HFFc6 (cell line): ENCODE measurements at regions not wholly inside any gene's neighbourhood (a gene's known extent, or its start where the extent isn't known, plus 50 kb on each side); places are given as distances from the start of the nearest gene placed in this dataset.

Experiments
- DNase-seq: peaks from one replicate; pipeline ENCODE4 v3.0.0-alpha.2; 2018
- H3K27ac Mint-ChIP-seq: 2 replicates; pipeline ENCODE4 v1.8.0; 2020; ENCODE audit warnings: mild to moderate bottlenecking, mixed read lengths
- H3K27me3 Mint-ChIP-seq: 2 replicates; pipeline ENCODE4 v1.8.0; 2021; ENCODE audit warnings: mild to moderate bottlenecking, moderate library complexity, mixed read lengths; ENCODE audit not compliant: insufficient read depth
- H3K36me3 Mint-ChIP-seq: 2 replicates; pipeline ENCODE4 v1.8.0; 2021; ENCODE audit warnings: low read depth, mixed read lengths
- H3K4me1 Mint-ChIP-seq: 2 replicates; pipeline ENCODE4 v1.8.0; 2020; ENCODE audit warnings: low read depth, mixed read lengths
- H3K4me3 Mint-ChIP-seq: 2 replicates; pipeline ENCODE4 v1.8.0; 2020; ENCODE audit warnings: mild to moderate bottlenecking, moderate library complexity, mixed read lengths
- H3K9me3 Mint-ChIP-seq: 2 replicates; pipeline ENCODE4 v1.8.0; 2020; ENCODE audit warnings: mild to moderate bottlenecking, mixed read lengths
- CTCF ChIP-seq: fragments of 200-600 bp; sonication (generic); IDR thresholded peaks from 2 replicates; pipeline ENCODE4 v1.5.0; 2021; ENCODE audit warnings: antibody characterized with exemption, mild to moderate bottlenecking

GRCh38 chr2:48886919-48887318 is 131.4 kb upstream of the LHCGR start:
- H3K36me3 Mint-ChIP-seq = no peaks in the 10 kb centered on the region
- H3K4me1 Mint-ChIP-seq = no peaks in the 10 kb centered on the region
- no peak overlapping the region for H3K4me3 Mint-ChIP-seq

GRCh38 chr2:48885841-48886240 is 130.3 kb upstream of the LHCGR start:
- no peak for DNase-seq
- Mint-ChIP-seq H3K36me3 (no peaks in the 10 kb centered on the region), H3K27ac (no peak overlapping the region), H3K27me3 (peaks cover 1% of the 10 kb centered on the region; the same call in 1 of the 2 replicates), H3K9me3 (peaks cover 19% of the 10 kb centered on the region), H3K4me1 (no peaks in the 10 kb centered on the region), H3K4me3 (no peak overlapping the region)
- no peak for TF ChIP-seq CTCF

More at GRCh38 chr2:48886919-48887318, 131.4 kb upstream of the LHCGR start:
- peaks cover 22% of the 10 kb centered on the region for H3K9me3 Mint-ChIP-seq
- H3K27me3 Mint-ChIP-seq = peaks cover 1% of the 10 kb centered on the region; the same call in 1 of the 2 replicates
- no peak for TF ChIP-seq CTCF
- DNase-seq = no peak
- no peak overlapping the region for H3K27ac Mint-ChIP-seq

GRCh38 chr2:48883661-48884060 is 128.1 kb upstream of the LHCGR start:
- peaks cover 23% of the 10 kb centered on the region for H3K9me3 Mint-ChIP-seq
- no peak for DNase-seq
- no peak overlapping the region for H3K4me3 Mint-ChIP-seq
- H3K27me3 Mint-ChIP-seq = peaks cover 1% of the 10 kb centered on the region; the same call in 1 of the 2 replicates
- no peaks in the 10 kb centered on the region for H3K36me3 Mint-ChIP-seq
- TF ChIP-seq CTCF = no peak
- no peak overlapping the region for H3K27ac Mint-ChIP-seq
- H3K4me1 Mint-ChIP-seq = no peaks in the 10 kb centered on the region

GRCh38 chr2:48874282-48874681 is 118.8 kb upstream of the LHCGR start:
- no peaks in the 10 kb centered on the region for H3K36me3 Mint-ChIP-seq
- H3K4me3 Mint-ChIP-seq = no peak overlapping the region
- no peak overlapping the region for H3K27ac Mint-ChIP-seq
- peaks cover 13% of the 10 kb centered on the region for H3K9me3 Mint-ChIP-seq
- no peak for DNase-seq
- H3K27me3 Mint-ChIP-seq = no peaks in the 10 kb centered on the region
- TF ChIP-seq CTCF = no peak
- H3K4me1 Mint-ChIP-seq = no peaks in the 10 kb centered on the region

GRCh38 chr2:48873666-48874065 is 118.1 kb upstream of the LHCGR start:
- Mint-ChIP-seq H3K36me3 (no peaks in the 10 kb centered on the region), H3K4me1 (no peaks in the 10 kb centered on the region), H3K4me3 (no peak overlapping the region), H3K27me3 (no peaks in the 10 kb centered on the region), H3K9me3 (peaks cover 15% of the 10 kb centered on the region), H3K27ac (no peak overlapping the region)
- no peak for DNase-seq
- TF ChIP-seq CTCF = no peak

GRCh38 chr2:48870942-48871341 is 115.4 kb upstream of the LHCGR start:
- H3K27ac Mint-ChIP-seq = no peak overlapping the region
- H3K27me3 Mint-ChIP-seq = no peaks in the 10 kb centered on the region
- no peaks in the 10 kb centered on the region for H3K36me3 Mint-ChIP-seq
- peaks cover 18% of the 10 kb centered on the region for H3K9me3 Mint-ChIP-seq
- H3K4me1 Mint-ChIP-seq = no peaks in the 10 kb centered on the region
- no peak overlapping the region for H3K4me3 Mint-ChIP-seq
- no peak for TF ChIP-seq CTCF
- DNase-seq = no peak
